IPS DF 4.7 (cell line): ENCODE measurements at regions not wholly inside any gene's neighbourhood (a gene's known extent, or its start where the extent isn't known, plus 50 kb on each side); places are given as distances from the start of the nearest gene placed in this dataset.
"Not testable (repeated sequence)": the region's sequence is repeated elsewhere in the genome, so short reads cannot be mapped to it uniquely, and the experiment has no call there.

Experiments
- DNase-seq: peaks from one replicate; pipeline ENCODE4 v3.0.0-alpha.2; 2013; ENCODE audit warnings: low spot score; ENCODE audit errors: extremely low read depth

GRCh38 chr3:139238281-139239030 lies 105.4 kb upstream of the MRPS22 start:
- no peak for DNase-seq

- no peak for DNase-seq
Observed at GRCh38 chr3:139239550-139239949, 104.3 kb upstream of the MRPS22 start.

GRCh38 chr3:139241783-139242182 lies 102.0 kb upstream of the MRPS22 start:
- DNase-seq: no peak

- no peak for DNase-seq
Observed at GRCh38 chr3:139243710-139244109, 100.1 kb upstream of the MRPS22 start.

- no peak for DNase-seq
Observed at GRCh38 chr3:139248593-139249255, 95.1 kb upstream of the MRPS22 start.

- no peak for DNase-seq
Observed at GRCh38 chr3:139251529-139251928, 92.3 kb upstream of the MRPS22 start.

- DNase-seq: no peak
Observed at GRCh38 chr3:139252719-139253118, 91.1 kb upstream of the MRPS22 start.

- no peak for DNase-seq
Observed at GRCh38 chr3:139258276-139258675, 85.5 kb upstream of the MRPS22 start.

GRCh38 chr3:139259398-139259797 lies 84.4 kb upstream of the MRPS22 start:
- no peak for DNase-seq

GRCh38 chr3:139260041-139260486 lies 83.8 kb upstream of the MRPS22 start:
- no peak for DNase-seq

- DNase-seq: no peak
Observed at GRCh38 chr3:139260793-139261736, 82.8 kb upstream of the MRPS22 start.

- DNase-seq: no peak
Observed at GRCh38 chr3:139261754-139262586, 81.8 kb upstream of the MRPS22 start.

- DNase-seq: no peak
Observed at GRCh38 chr3:139263798-139264197, 80.0 kb upstream of the MRPS22 start.

- DNase-seq: no peak
Observed at GRCh38 chr3:139264375-139264774, 79.4 kb upstream of the MRPS22 start.

GRCh38 chr3:139265131-139266016 lies 78.4 kb upstream of the MRPS22 start:
- DNase-seq: no peak

GRCh38 chr3:139267300-139268246 lies 76.2 kb upstream of the MRPS22 start:
- no peak for DNase-seq

GRCh38 chr3:139269984-139270383 lies 73.8 kb upstream of the MRPS22 start:
- DNase-seq: no peak

- not testable (repeated sequence) for DNase-seq
Observed at GRCh38 chr3:139270652-139271051, 73.2 kb upstream of the MRPS22 start.
